WTC11 (cell line): ENCODE measurements at regions not wholly inside any gene's neighbourhood (a gene's known extent, or its start where the extent isn't known, plus 50 kb on each side); places are given as distances from the start of the nearest gene placed in this dataset.

ENCODE experiments used
- ATAC-seq: fragments of 200-7000 bp; cut with Tn5 transposase; 2 replicates; pipeline ENCODE4 v1.10.0; 2021; ENCODE audit warnings: mild to moderate bottlenecking, moderate library complexity
- CTCF ChIA-PET: fragments of 300-600 bp; sonication (Branson Sonifier 250); formaldehyde crosslinking; loops from one replicate; lab custom pipeline; 2021; ENCODE audit warnings: antibody characterized with exemption; lab: Charles Lee
- POLR2A ChIA-PET: fragments of 350-600 bp; sonication (Branson Sonifier 250); formaldehyde crosslinking; loops from one replicate; lab custom pipeline; 2021; ENCODE audit warnings: antibody characterized with exemption; lab: Charles Lee
- DNase-seq: peaks from one replicate; pipeline ENCODE4 v3.0.0; 2021; ENCODE audit warnings: low spot score
- H3K27ac Mint-ChIP-seq: 2 replicates; pipeline ENCODE4 v1.8.0; 2021; ENCODE audit warnings: mixed read lengths
- H3K27me3 Mint-ChIP-seq: 2 replicates; pipeline ENCODE4 v1.8.0; 2021; ENCODE audit warnings: low read depth, mild to moderate bottlenecking, moderate library complexity, mixed read lengths
- H3K36me3 Mint-ChIP-seq: 2 replicates; pipeline ENCODE4 v1.8.0; 2021; ENCODE audit warnings: mixed read lengths
- H3K4me1 Mint-ChIP-seq: 2 replicates; pipeline ENCODE4 v1.8.0; 2022; ENCODE audit warnings: mixed read lengths
- H3K4me3 Mint-ChIP-seq: 2 replicates; pipeline ENCODE4 v1.8.0; 2021; ENCODE audit warnings: mild to moderate bottlenecking, moderate library complexity, mixed read lengths
- H3K9me3 Mint-ChIP-seq: 2 replicates; pipeline ENCODE4 v1.8.0; 2021; ENCODE audit warnings: mixed read lengths
- CREM ChIP-seq: sonication (generic); formaldehyde crosslinking; IDR thresholded peaks from 2 replicates; pipeline ENCODE4 v1.8.1; 2022; ENCODE audit warnings: mild to moderate bottlenecking, missing genetic modification reagents, moderate library complexity
- ELF4 ChIP-seq: sonication (generic); formaldehyde crosslinking; IDR thresholded peaks from 2 replicates; pipeline ENCODE4 v1.8.1; 2022; ENCODE audit warnings: low read depth, mild to moderate bottlenecking, moderate library complexity, missing genetic modification reagents
- ERG ChIP-seq: fragments of 250-450 bp; sonication (Bioruptor Pico); IDR thresholded peaks from 2 replicates; pipeline ENCODE4 v1.8.0; 2021; ENCODE audit warnings: mild to moderate bottlenecking
- ESRRA ChIP-seq: sonication (generic); formaldehyde crosslinking; IDR thresholded peaks from 2 replicates; pipeline ENCODE4 v1.8.1; 2022; ENCODE audit warnings: mild to moderate bottlenecking, missing genetic modification reagents, borderline replicate concordance
- GABPB1 ChIP-seq: sonication (generic); formaldehyde crosslinking; IDR thresholded peaks from 2 replicates; pipeline ENCODE4 v1.8.1; 2023; ENCODE audit warnings: mild to moderate bottlenecking, missing genetic modification reagents
- GRHL2 ChIP-seq: fragments of 250-450 bp; sonication (Bioruptor Pico); IDR thresholded peaks from 2 replicates; pipeline ENCODE4 v1.8.0; 2022; ENCODE audit warnings: mild to moderate bottlenecking, moderate library complexity; ENCODE audit not compliant: insufficient replicate concordance, severe bottlenecking
- IRF2 ChIP-seq: sonication (generic); formaldehyde crosslinking; IDR thresholded peaks from 2 replicates; pipeline ENCODE4 v1.8.0; 2022; ENCODE audit warnings: low read depth, missing genetic modification reagents, borderline replicate concordance
- MXD4 ChIP-seq: fragments of 250-450 bp; sonication (Bioruptor Pico); IDR thresholded peaks from 2 replicates; pipeline ENCODE4 v1.8.0; 2021; ENCODE audit warnings: mild to moderate bottlenecking, moderate library complexity, borderline replicate concordance
- MYBL2 ChIP-seq: sonication (generic); formaldehyde crosslinking; IDR thresholded peaks from 2 replicates; pipeline ENCODE4 v1.8.1; 2023; ENCODE audit warnings: mild to moderate bottlenecking, moderate library complexity, missing genetic modification reagents
- NFYB ChIP-seq: sonication (generic); formaldehyde crosslinking; conservative IDR thresholded peaks from 2 replicates; pipeline ENCODE4 v1.8.0; 2022; ENCODE audit warnings: low read depth, missing genetic modification reagents
- OVOL2 ChIP-seq: fragments of 250-450 bp; sonication (Bioruptor Pico); IDR thresholded peaks from 2 replicates; pipeline ENCODE4 v1.9.0; 2021; ENCODE audit warnings: mild to moderate bottlenecking, borderline replicate concordance
- PREB ChIP-seq: sonication (generic); formaldehyde crosslinking; IDR thresholded peaks from 2 replicates; pipeline ENCODE4 v1.8.1; 2022; ENCODE audit warnings: mild to moderate bottlenecking, missing genetic modification reagents, moderate library complexity, borderline replicate concordance
- TP53 ChIP-seq: sonication (generic); formaldehyde crosslinking; IDR thresholded peaks from 2 replicates; pipeline ENCODE4 v1.8.1; 2023; ENCODE audit warnings: mild to moderate bottlenecking, missing genetic modification reagents
- ZBTB21 ChIP-seq: sonication (generic); formaldehyde crosslinking; IDR thresholded peaks from 2 replicates; pipeline ENCODE4 v1.8.1; 2023; ENCODE audit warnings: mild to moderate bottlenecking, missing genetic modification reagents, borderline replicate concordance
- ZNF232 ChIP-seq: sonication (generic); formaldehyde crosslinking; IDR thresholded peaks from 2 replicates; pipeline ENCODE4 v1.8.0; 2022; ENCODE audit warnings: mild to moderate bottlenecking, missing genetic modification reagents
- ZNF512 ChIP-seq: sonication (generic); formaldehyde crosslinking; IDR thresholded peaks from 2 replicates; pipeline ENCODE4 v1.8.1; 2022; ENCODE audit warnings: missing genetic modification reagents, borderline replicate concordance
- ZNF532 ChIP-seq: fragments of 250-450 bp; sonication (Bioruptor Pico); IDR thresholded peaks from 2 replicates; pipeline ENCODE4 v1.9.0; 2021; ENCODE audit warnings: mild to moderate bottlenecking, borderline replicate concordance
- ZNF671 ChIP-seq: fragments of 250-450 bp; sonication (Bioruptor Pico); IDR thresholded peaks from 2 replicates; pipeline ENCODE4 v1.8.0; 2021; ENCODE audit warnings: mild to moderate bottlenecking
- ZSCAN18 ChIP-seq: fragments of 250-450 bp; sonication (Bioruptor Pico); IDR thresholded peaks from 2 replicates; pipeline ENCODE4 v2.1.2; 2022; ENCODE audit warnings: mild to moderate bottlenecking, moderate library complexity

- TF ChIP-seq ZNF532 (CRISPR knock-in tag) (no peak), CREM (CRISPR knock-in tag) (no peak), ERG (CRISPR knock-in tag) (no peak), ZSCAN18 (no peak), TP53 (CRISPR knock-in tag) (no peak), OVOL2 (CRISPR knock-in tag) (no peak), MYBL2 (no peak), MXD4 (CRISPR knock-in tag) (no peak), ESRRA (CRISPR knock-in tag) (no peak), ZBTB21 (CRISPR knock-in tag) (no peak)
Observed at GRCh38 chr17:69643686-69644085, 229.2 kb downstream of the MAP2K6 start (continued).

GRCh38 chr17:69646729-69647128 lies 232.2 kb downstream of the MAP2K6 start:
- H3K9me3 Mint-ChIP-seq: peaks cover 8% of the 10 kb centered on the region; the same call in 1 of the 2 replicates
- no peak for ATAC-seq
- TF ChIP-seq IRF2 (no peak), PREB (no peak), OVOL2 (CRISPR knock-in tag) (no peak), GRHL2 (CRISPR knock-in tag) (no peak), ZNF671 (CRISPR knock-in tag) (no peak), ELF4 (no peak), GABPB1 (no peak), ZNF512 (CRISPR knock-in tag) (no peak), ZNF232 (CRISPR knock-in tag) (no peak), NFYB (CRISPR knock-in tag) (no peak)
- DNase-seq: no peak
- ChIA-PET CTCF (interaction anchor here (1.0 kb wide), 1 partner anchor 39 kb away, joined by 3 read pairs; no protein-coding TSS in a partner anchor), POLR2A (no interaction called here)
- H3K4me3 Mint-ChIP-seq: no peak overlapping the region
- H3K27ac Mint-ChIP-seq: no peak overlapping the region
- no peaks in the 10 kb centered on the region for H3K27me3 Mint-ChIP-seq
- no peaks in the 10 kb centered on the region for H3K36me3 Mint-ChIP-seq
- no peaks in the 10 kb centered on the region for H3K4me1 Mint-ChIP-seq
